Thyroid gland (tissue), 4 donors: ENCODE measurements at regions not wholly inside any gene's neighbourhood (a gene's known extent, or its start where the extent isn't known, plus 50 kb on each side); places are given as distances from the start of the nearest gene placed in this dataset.

Experiments
- DNase-seq, 2 donors: peaks; one replicate each; pipeline ENCODE4 v3.0.0-alpha.2; 2019
- H3K27ac ChIP-seq, 3 donors: fragments of 200-600 bp; sonication (generic); 1 replicate in 2 of 3; 2 replicates in 1 of 3; pipeline ENCODE4 v1.5.1; 2016 to 2019; ENCODE audit warnings: mild to moderate bottlenecking in 1 of 3, moderate library complexity in 1 of 3
- H3K27me3 ChIP-seq: fragments of 200-600 bp; sonication (generic); one replicate; pipeline ENCODE4 v1.5.1; 2019
- H3K36me3 ChIP-seq, 2 donors: fragments of 200-600 bp; sonication (generic); one replicate each; pipeline ENCODE4 v1.5.1; 2016 to 2019
- H3K4me1 ChIP-seq, 2 donors: fragments of 200-600 bp; sonication (generic); one replicate each; pipeline ENCODE4 v1.5.1; 2017 to 2019
- H3K4me3 ChIP-seq, 3 donors: fragments of 200-600 bp; sonication (generic); replicated peaks in 1 of 3; 1 replicate in 2 of 3; 2 replicates in 1 of 3; pipeline ENCODE4 v1.5.1; 2016; ENCODE audit warnings: mild to moderate bottlenecking in 1 of 3
- H3K9me3 ChIP-seq: fragments of 200-600 bp; sonication (generic); one replicate; pipeline ENCODE4 v1.5.1; 2017
- CTCF ChIP-seq, 6 experiments: fragments of 200-600 bp in 3 of 6; fragments of 450-650 bp in 3 of 6; sonication (generic) in 3 of 6; IDR thresholded peaks; one replicate each; pipeline ENCODE4 v1.5.1; 2016 to 2019; ENCODE audit warnings: antibody characterized with exemption in 6 of 6, mild to moderate bottlenecking in 2 of 6, inconsistent platforms in 1 of 6, moderate library complexity in 1 of 6
- POLR2A ChIP-seq, 2 donors: fragments of 450-650 bp; IDR thresholded peaks; one replicate each; pipeline ENCODE4 v1.6.1; 2017; ENCODE audit warnings: antibody characterized with exemption in 2 of 2, mild to moderate bottlenecking in 2 of 2, moderate library complexity in 1 of 2
- WGBS, 2 donors: methylation state at CpG; one replicate each; pipeline ENCODE4 v1.1.5; 2017; 5-methylcytosine and 5-hydroxymethylcytosine counted together
- intact Hi-C: fragments of 100-400 bp; cut with DNase I; formaldehyde crosslinking; loops from one replicate; pipeline ENCODE4 v1.15.1; 2023

- DNase-seq = no peak
- Histone ChIP-seq H3K36me3 (no peaks in the 10 kb centered on the region), H3K9me3 (no peaks in the 10 kb centered on the region), H3K27ac (no peak overlapping the region), H3K4me1 (peaks cover 19 to 29% of the 10 kb centered on the region in 2 donors), H3K27me3 (no peaks in the 10 kb centered on the region), H3K4me3 (no peak overlapping the region)
- TF ChIP-seq CTCF (IDR thresholded peaks at IDR 0.05) = no peak
- no peak for TF ChIP-seq POLR2A (IDR thresholded peaks at IDR 0.05)
- intact Hi-C loops = no loop called here
- 91% methylated on average over 2 of the region's 2 CpGs for WGBS, 2 donors
These were observed 74.2 kb downstream of the MAGEF1 start for GRCh38 chr3:184637705-184638104.

DNA sequence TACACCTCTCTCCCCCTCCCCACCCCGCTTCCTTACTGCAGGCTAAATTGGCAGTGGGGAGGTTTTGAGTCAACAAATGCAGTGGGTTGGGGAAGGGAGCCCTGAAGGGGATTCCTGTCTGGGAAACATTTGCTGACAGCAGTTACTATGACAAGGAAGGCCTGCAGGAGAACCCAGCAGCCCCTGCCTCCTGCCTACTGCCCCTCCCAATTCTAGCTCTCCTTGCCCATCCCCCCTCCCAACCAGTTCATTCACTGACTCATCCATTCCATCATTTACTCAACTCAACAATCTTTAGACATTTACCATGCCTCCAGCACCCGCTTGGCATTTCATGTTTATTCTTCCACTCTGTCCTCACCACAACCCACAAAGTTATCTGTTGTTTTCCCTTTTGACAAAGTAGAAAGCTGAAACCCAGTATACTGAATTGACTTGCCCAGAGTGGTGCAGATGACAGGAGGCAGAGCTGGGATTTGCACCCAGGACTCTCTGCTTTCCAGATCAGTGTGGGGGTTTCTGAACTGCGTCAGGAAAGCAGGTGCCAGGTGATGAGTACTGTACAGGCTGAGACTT lies 75.0 kb downstream of the MAGEF1 start:
- Histone ChIP-seq H3K4me3 (no peak overlapping the region), H3K4me1 (peaks cover 19 to 29% of the 10 kb centered on the region in 2 donors), H3K9me3 (no peaks in the 10 kb centered on the region), H3K27ac (no peak overlapping the region), H3K27me3 (no peaks in the 10 kb centered on the region), H3K36me3 (no peaks in the 10 kb centered on the region)
- peak in 1 of 2 donors; percentile 8 for DNase-seq
- intact Hi-C loops = no loop called here
- whole genome bisulfite sequencing, 2 donors = 71 to 82% methylated on average over 3 of the region's 3 CpGs
- TF ChIP-seq POLR2A (IDR thresholded peaks at IDR 0.05) (no peak), CTCF (IDR thresholded peaks at IDR 0.05) (no peak)

DNA sequence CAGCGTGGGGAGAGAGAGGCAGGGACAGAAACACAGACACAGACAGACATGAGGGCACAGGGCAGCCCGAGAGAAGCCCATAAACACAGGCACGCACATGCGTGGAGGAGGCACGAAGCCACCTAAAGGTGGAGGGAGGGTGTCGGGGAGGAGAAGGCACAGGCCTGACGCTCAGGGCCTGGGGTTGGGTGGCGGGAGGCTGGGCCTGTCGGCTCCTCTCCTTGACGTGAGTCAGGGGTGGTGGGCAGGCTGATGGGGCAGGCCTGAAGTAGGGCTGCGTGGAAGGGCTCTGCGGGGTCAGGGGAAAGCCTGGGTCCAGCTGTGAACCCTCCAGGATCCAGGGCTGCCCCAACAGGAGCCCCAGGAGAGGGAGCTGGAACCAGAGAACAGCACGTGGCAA lies 74.2 kb downstream of the EPHB3 start:
- no peak overlapping the region for H3K4me3 ChIP-seq

GRCh38 chr3:184635126-184635525 lies 73.5 kb downstream of the EPHB3 start:
- intact Hi-C loops = no loop called here
- peaks cover 19 to 29% of the 10 kb centered on the region in 2 donors for H3K4me1 ChIP-seq
- H3K27ac ChIP-seq = peak overlapping the region in 1 of 3 donors; percentile 12
- H3K36me3 ChIP-seq = no peaks in the 10 kb centered on the region
- no peak overlapping the region for H3K4me3 ChIP-seq
- peak; percentile 91 to 93 for DNase-seq
- 10 to 28% methylated on average over 8 of the region's 8 CpGs for whole genome bisulfite sequencing, 2 donors
- H3K9me3 ChIP-seq = no peaks in the 10 kb centered on the region
- TF ChIP-seq CTCF (IDR thresholded peaks at IDR 0.05) (no peak), POLR2A (IDR thresholded peaks at IDR 0.05) (no peak)
- no peaks in the 10 kb centered on the region for H3K27me3 ChIP-seq

More for the DNA sequence above, 74.2 kb downstream of the EPHB3 start:
- Histone ChIP-seq H3K27ac (no peak overlapping the region), H3K36me3 (no peaks in the 10 kb centered on the region), H3K27me3 (no peaks in the 10 kb centered on the region), H3K9me3 (no peaks in the 10 kb centered on the region), H3K4me1 (peaks cover 19 to 29% of the 10 kb centered on the region in 2 donors)
- DNase-seq = no peak
- intact Hi-C loops = no loop called here
- TF ChIP-seq POLR2A (IDR thresholded peaks at IDR 0.05) = no peak
- no peak for TF ChIP-seq CTCF (IDR thresholded peaks at IDR 0.05)
- 80 to 82% methylated on average over 13 of the region's 13 CpGs for WGBS, 2 donors

DNA sequence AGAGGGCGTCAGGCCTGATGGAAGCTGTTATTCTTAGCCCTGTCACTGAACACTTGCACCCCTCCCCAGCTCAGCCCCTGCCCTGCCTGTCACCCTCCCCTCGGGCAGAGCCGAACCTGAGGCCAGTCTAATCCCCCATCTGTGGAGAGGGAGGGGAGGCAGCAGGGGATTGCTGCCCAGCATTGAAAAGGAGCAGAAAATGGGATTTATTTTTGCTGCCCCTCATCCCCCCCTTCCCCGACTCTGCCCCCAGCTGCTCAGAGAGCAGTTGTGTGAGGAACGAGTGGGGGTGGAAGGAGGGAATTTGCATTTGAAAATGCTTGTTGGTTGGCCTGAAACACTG lies 71.6 kb downstream of the EPHB3 start:
- peaks cover 19 to 29% of the 10 kb centered on the region in 2 donors for H3K4me1 ChIP-seq
- no peaks in the 10 kb centered on the region for H3K9me3 ChIP-seq
- TF ChIP-seq POLR2A (IDR thresholded peaks at IDR 0.05) (no peak), CTCF (IDR thresholded peaks at IDR 0.05) (no peak)
- WGBS, 2 donors = 60 to 71% methylated on average over 4 to 5 of the region's 5 CpGs
- intact Hi-C loops = no loop called here
- no peaks in the 10 kb centered on the region for H3K27me3 ChIP-seq
- no peaks in the 10 kb centered on the region for H3K36me3 ChIP-seq
- H3K27ac ChIP-seq = no peak overlapping the region
- no peak for DNase-seq
- H3K4me3 ChIP-seq = no peak overlapping the region
